NB4 (cell line): ENCODE measurements at regions not wholly inside any gene's neighbourhood (a gene's known extent, or its start where the extent isn't known, plus 50 kb on each side); places are given as distances from the start of the nearest gene placed in this dataset.

Experiments used
- MYC ChIP-seq: IDR thresholded peaks from 2 replicates; pipeline ENCODE4 v1.6.1; 2011; ENCODE audit warnings: low read depth, low read length
- POLR2A ChIP-seq: IDR thresholded peaks from 2 replicates; pipeline ENCODE4 v1.6.1; 2011; ENCODE audit warnings: mild to moderate bottlenecking; ENCODE audit not compliant: insufficient read length; ENCODE audit errors: extremely low read depth
- TF ChIP-seq, protein P1 (sequence below): IDR thresholded peaks from one replicate; pipeline ENCODE4 v1.5.1; 2012; ENCODE audit warnings: low read depth, low read length
- TF ChIP-seq, protein P2 (sequence below): IDR thresholded peaks from 2 replicates; pipeline ENCODE4 v1.6.1; 2011; ENCODE audit warnings: low read depth, low read length

DNA sequence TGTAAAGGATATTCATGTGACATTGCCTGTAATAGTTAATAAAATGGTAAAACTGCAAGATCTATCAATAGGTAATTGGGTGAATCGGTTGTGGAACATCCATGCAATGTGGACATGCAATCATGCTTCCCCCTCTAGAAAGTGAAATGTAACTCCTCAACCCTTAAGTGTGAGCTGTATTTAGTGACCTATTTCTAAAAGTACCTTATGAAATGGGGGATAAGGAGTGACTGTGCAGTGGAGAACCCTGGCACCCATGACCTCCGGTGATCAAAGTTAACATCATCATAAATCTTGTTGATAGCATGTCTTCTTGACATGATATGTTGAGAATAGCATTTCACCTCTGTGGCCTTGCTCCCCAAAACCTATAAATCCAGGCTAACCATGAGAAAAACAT, 53.6 kb upstream of the PPARGC1A start:
- TF ChIP-seq, protein P1, sequence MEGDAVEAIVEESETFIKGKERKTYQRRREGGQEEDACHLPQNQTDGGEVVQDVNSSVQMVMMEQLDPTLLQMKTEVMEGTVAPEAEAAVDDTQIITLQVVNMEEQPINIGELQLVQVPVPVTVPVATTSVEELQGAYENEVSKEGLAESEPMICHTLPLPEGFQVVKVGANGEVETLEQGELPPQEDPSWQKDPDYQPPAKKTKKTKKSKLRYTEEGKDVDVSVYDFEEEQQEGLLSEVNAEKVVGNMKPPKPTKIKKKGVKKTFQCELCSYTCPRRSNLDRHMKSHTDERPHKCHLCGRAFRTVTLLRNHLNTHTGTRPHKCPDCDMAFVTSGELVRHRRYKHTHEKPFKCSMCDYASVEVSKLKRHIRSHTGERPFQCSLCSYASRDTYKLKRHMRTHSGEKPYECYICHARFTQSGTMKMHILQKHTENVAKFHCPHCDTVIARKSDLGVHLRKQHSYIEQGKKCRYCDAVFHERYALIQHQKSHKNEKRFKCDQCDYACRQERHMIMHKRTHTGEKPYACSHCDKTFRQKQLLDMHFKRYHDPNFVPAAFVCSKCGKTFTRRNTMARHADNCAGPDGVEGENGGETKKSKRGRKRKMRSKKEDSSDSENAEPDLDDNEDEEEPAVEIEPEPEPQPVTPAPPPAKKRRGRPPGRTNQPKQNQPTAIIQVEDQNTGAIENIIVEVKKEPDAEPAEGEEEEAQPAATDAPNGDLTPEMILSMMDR = no peak
- TF ChIP-seq POLR2A (no peak), MYC (no peak)
- TF ChIP-seq, protein P2, sequence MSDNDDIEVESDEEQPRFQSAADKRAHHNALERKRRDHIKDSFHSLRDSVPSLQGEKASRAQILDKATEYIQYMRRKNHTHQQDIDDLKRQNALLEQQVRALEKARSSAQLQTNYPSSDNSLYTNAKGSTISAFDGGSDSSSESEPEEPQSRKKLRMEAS = no peak
